HG03045 (cell line): ENCODE measurements at regions not wholly inside any gene's neighbourhood (a gene's known extent, or its start where the extent isn't known, plus 50 kb on each side); places are given as distances from the start of the nearest gene placed in this dataset.
A peak's percentile ranks its signal among the peaks of the same experiment; 100 is the strongest.
"Not testable (repeated sequence)": the region's sequence is repeated elsewhere in the genome, so short reads cannot be mapped to it uniquely, and the experiment has no call there.

Experiments
- ATAC-seq: cut with Tn5 transposase; IDR thresholded peaks from one replicate; pipeline ENCODE4 v1.9.1; 2021; ENCODE audit warnings: mild to moderate bottlenecking, moderate library complexity; ENCODE audit not compliant: unreplicated experiment

- no peak for ATAC-seq
Observed at GRCh38 chr10:84696610-84697009, 368.2 kb downstream of the CCSER2 start.

- no peak for ATAC-seq
Observed at GRCh38 chr10:84698989-84699388, 370.6 kb downstream of the CCSER2 start.

- no peak for ATAC-seq
Observed at GRCh38 chr10:84700668-84701369, 372.4 kb downstream of the CCSER2 start.

- no peak for ATAC-seq
Observed at GRCh38 chr10:84701370-84701720, 373.0 kb downstream of the CCSER2 start.

GRCh38 chr10:84704101-84704500 is 375.7 kb downstream of the CCSER2 start:
- no peak for ATAC-seq

GRCh38 chr10:84706431-84706830 is 378.0 kb downstream of the CCSER2 start:
- no peak for ATAC-seq

GRCh38 chr10:84706875-84707274 is 378.5 kb downstream of the CCSER2 start:
- ATAC-seq: no peak

GRCh38 chr10:84715911-84716310 is 387.5 kb downstream of the CCSER2 start:
- peak; percentile 58 for ATAC-seq

- ATAC-seq: no peak
Observed at GRCh38 chr10:84718877-84719616, 390.7 kb downstream of the CCSER2 start.

GRCh38 chr10:84719687-84720086 is 391.3 kb downstream of the CCSER2 start:
- ATAC-seq: no peak

- ATAC-seq: no peak
Observed at GRCh38 chr10:84727398-84727797, 399.0 kb downstream of the CCSER2 start.

GRCh38 chr10:84739126-84739525 is 410.7 kb downstream of the CCSER2 start:
- ATAC-seq: not testable (repeated sequence)

GRCh38 chr10:84739641-84740040 is 411.3 kb downstream of the CCSER2 start:
- no peak for ATAC-seq

- no peak for ATAC-seq
Observed at GRCh38 chr10:84743483-84743882, 415.1 kb downstream of the CCSER2 start.

GRCh38 chr10:84755311-84755710 is 426.9 kb downstream of the CCSER2 start:
- no peak for ATAC-seq

GRCh38 chr10:84756653-84757052 is 428.3 kb downstream of the CCSER2 start:
- not testable (repeated sequence) for ATAC-seq

GRCh38 chr10:84761994-84762614 is 433.7 kb downstream of the CCSER2 start:
- not testable (repeated sequence) for ATAC-seq

GRCh38 chr10:84762754-84763394 is 434.5 kb downstream of the CCSER2 start:
- ATAC-seq: no peak

GRCh38 chr10:84763965-84764364 is 435.6 kb downstream of the CCSER2 start:
- no peak for ATAC-seq

GRCh38 chr10:84765086-84765485 is 436.7 kb downstream of the CCSER2 start:
- ATAC-seq: no peak

- ATAC-seq: no peak
Observed at GRCh38 chr10:84765656-84766055, 437.3 kb downstream of the CCSER2 start.

GRCh38 chr10:84766923-84767322 is 438.5 kb downstream of the CCSER2 start:
- ATAC-seq: no peak
